ENCODE measurements at regions not wholly inside any gene's neighbourhood (a gene's known extent, or its start where the extent isn't known, plus 50 kb on each side); places are given as distances from the start of the nearest gene placed in this dataset.

- no peak overlapping the region for H3K4me2 ChIP-seq
- no peak overlapping the region for H3K27ac ChIP-seq (ENCODE audit: low read depth)
- Mint-ChIP-seq H3K9me3 (no peaks in the 10 kb centered on the region), H3K4me3 (no peak overlapping the region), H3K27ac (no peak overlapping the region), H3K36me3 (ENCODE audit: low read depth) (no peaks in the 10 kb centered on the region), H3K4me1 (peaks cover 13% of the 10 kb centered on the region), H3K27me3 (ENCODE audit: insufficient read depth, low read depth, poor library complexity) (peaks cover 4% of the 10 kb centered on the region)
- 0 out of 2 replicates have a peak overlapping the region, but pooled peaks have one; percentile 18 for H2AFZ ChIP-seq
- peaks cover 38% of the 10 kb centered on the region for H3K9me2 ChIP-seq (ENCODE audit: insufficient read depth)
- H3K27me3 ChIP-seq (ENCODE audit: insufficient read depth), result no peaks in the 10 kb centered on the region
- no peaks in the 10 kb centered on the region for H3K79me2 ChIP-seq (replicated peaks; ENCODE audit: insufficient read depth)
- no peaks in the 10 kb centered on the region for H3F3A ChIP-seq (replicated peaks; ENCODE audit: low read depth)
- H3K36me3 ChIP-seq (ENCODE audit: insufficient read depth), result no peaks in the 10 kb centered on the region
- ATAC-seq (no peak), DNase-seq (ENCODE audit: low spot score) (no peak)
- no peak overlapping the region for H3K4me3 ChIP-seq
- TF ChIP-seq CREB1 (CRISPR knock-in tag; IDR thresholded peaks at IDR 0.05; ENCODE audit: low read depth), result no peak
- TF ChIP-seq ZNF462 (CRISPR knock-in tag; IDR thresholded peaks at IDR 0.05), result no peak
- TF ChIP-seq NANOG (IDR thresholded peaks at IDR 0.05; ENCODE audit: borderline replicate concordance), result no peak
- no peak for TF ChIP-seq ETS1 (IDR thresholded peaks at IDR 0.05)
- no peak for TF ChIP-seq EZH2 (IDR thresholded peaks at IDR 0.05; ENCODE audit: low read depth, unreplicated experiment)
- no peak for TF ChIP-seq ZNF114 (CRISPR knock-in tag; IDR thresholded peaks at IDR 0.05)
- no peak for TF ChIP-seq EZH2phosphoT487 (IDR thresholded peaks at IDR 0.05; ENCODE audit: unreplicated experiment)
- TF ChIP-seq JUNB (IDR thresholded peaks at IDR 0.05; ENCODE audit: unreplicated experiment), result no peak
- TF ChIP-seq REST (IDR thresholded peaks at IDR 0.05; ENCODE audit: unreplicated experiment), result no peak
- no peak for TF ChIP-seq POLR2AphosphoS5 (IDR thresholded peaks at IDR 0.05; ENCODE audit: low read depth)
- no peak for TF ChIP-seq ZNF331 (CRISPR knock-in tag; IDR thresholded peaks at IDR 0.05; ENCODE audit: low read depth)
- TF ChIP-seq STAT1 (IDR thresholded peaks at IDR 0.05; ENCODE audit: unreplicated experiment), result no peak
- no peak for TF ChIP-seq CTCF (conservative IDR thresholded peaks at IDR 0.05; ENCODE audit: low read depth in 2 of 2)
- H4K20me1 ChIP-seq (replicated peaks; ENCODE audit: insufficient read depth), result no peaks in the 10 kb centered on the region
- H3K4me1 ChIP-seq (ENCODE audit: insufficient read depth), result 0 out of 2 replicates have a peak, but pooled peaks cover 7% of the 10 kb centered on the region
These were observed 333.4 kb downstream of the MAF start for GRCh38 chr16:79267146-79267545.
